ENCODE measurements at regions not wholly inside any gene's neighbourhood (a gene's known extent, or its start where the extent isn't known, plus 50 kb on each side); places are given as distances from the start of the nearest gene placed in this dataset.

DNA sequence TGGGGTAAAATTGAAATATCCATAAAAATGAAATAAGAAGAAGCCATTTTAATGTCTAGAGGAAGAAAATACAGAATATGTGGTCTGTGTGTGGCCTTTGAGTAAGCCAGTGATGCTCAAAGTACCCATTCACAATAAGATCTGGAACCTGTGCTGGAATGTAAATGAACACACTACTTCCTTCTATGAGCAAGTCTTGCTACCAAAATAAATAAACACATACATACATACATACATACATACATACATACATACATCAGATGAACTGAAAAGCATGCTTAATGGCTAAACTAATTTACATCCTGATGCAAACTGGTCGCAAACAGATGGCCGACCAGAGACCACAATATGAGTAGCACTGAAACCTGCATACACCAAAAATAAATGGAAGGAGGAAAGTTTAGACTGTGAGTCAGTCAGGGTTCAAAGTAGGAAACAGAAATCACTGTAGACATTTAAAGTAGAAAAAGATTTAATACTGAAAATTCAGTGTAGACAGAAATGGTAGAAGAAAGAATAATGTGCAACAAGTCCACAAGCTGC, 317.6 kb downstream of the CAAP1 start:
- no peak overlapping the region for H3K27ac ChIP-seq (ENCODE audit: low read depth, low read length)
- no peak overlapping the region for H3K4me3 ChIP-seq (ENCODE audit: low read depth, low read length)
- H3K27me3 ChIP-seq (ENCODE audit: insufficient read depth, low read length) = no peaks in the 10 kb centered on the region
- H3K4me1 ChIP-seq (ENCODE audit: control insufficient read depth, insufficient read depth, low read length, unreplicated experiment) = no peaks in the 10 kb centered on the region
- H3K36me3 ChIP-seq (ENCODE audit: insufficient read depth, low read length) = no peaks in the 10 kb centered on the region
- H3K79me2 ChIP-seq (ENCODE audit: control insufficient read depth, insufficient read depth, low read length, unreplicated experiment) = no peaks in the 10 kb centered on the region
- no peak overlapping the region for H2AFZ ChIP-seq (ENCODE audit: low read length, unreplicated experiment)

- no peaks in the 10 kb centered on the region for H3K36me3 ChIP-seq (ENCODE audit: insufficient read depth, low read length)
- no peak overlapping the region for H3K27ac ChIP-seq (ENCODE audit: low read depth, low read length)
- H3K4me1 ChIP-seq (ENCODE audit: control insufficient read depth, insufficient read depth, low read length, unreplicated experiment) = no peaks in the 10 kb centered on the region
- no peaks in the 10 kb centered on the region for H3K27me3 ChIP-seq (ENCODE audit: insufficient read depth, low read length)
- H2AFZ ChIP-seq (ENCODE audit: low read length, unreplicated experiment) = no peak overlapping the region
- no peak overlapping the region for H3K4me3 ChIP-seq (ENCODE audit: low read depth, low read length)
- no peaks in the 10 kb centered on the region for H3K79me2 ChIP-seq (ENCODE audit: control insufficient read depth, insufficient read depth, low read length, unreplicated experiment)
These were observed 318.3 kb downstream of the CAAP1 start for GRCh38 chr9:26574256-26574655.

DNA sequence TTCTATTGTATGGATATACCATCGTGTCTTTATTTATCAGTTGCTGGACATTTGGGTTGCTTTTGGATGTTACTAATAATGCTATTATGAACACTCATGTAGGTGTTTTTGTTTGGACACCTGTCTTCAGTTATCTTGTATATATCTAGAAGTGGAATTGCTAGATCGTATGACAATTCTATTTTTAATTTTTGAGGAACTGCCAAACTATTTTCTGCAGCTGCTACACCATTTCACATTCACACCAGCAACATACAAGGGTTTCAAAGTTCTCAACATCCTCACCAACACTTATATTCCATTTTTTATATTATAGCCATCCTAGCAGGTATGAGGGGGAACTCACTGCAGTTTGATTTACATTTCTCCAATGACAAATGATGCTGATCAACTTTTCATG, 324.6 kb downstream of the CAAP1 start:
- no peaks in the 10 kb centered on the region for H3K27me3 ChIP-seq (ENCODE audit: insufficient read depth, low read length)
- H3K4me1 ChIP-seq (ENCODE audit: control insufficient read depth, insufficient read depth, low read length, unreplicated experiment) = no peaks in the 10 kb centered on the region
- no peaks in the 10 kb centered on the region for H3K36me3 ChIP-seq (ENCODE audit: insufficient read depth, low read length)
- H3K4me3 ChIP-seq (ENCODE audit: low read depth, low read length) = no peak overlapping the region
- no peak overlapping the region for H2AFZ ChIP-seq (ENCODE audit: low read length, unreplicated experiment)
- H3K79me2 ChIP-seq (ENCODE audit: control insufficient read depth, insufficient read depth, low read length, unreplicated experiment) = no peaks in the 10 kb centered on the region
- H3K27ac ChIP-seq (ENCODE audit: low read depth, low read length) = no peak overlapping the region

GRCh38 chr9:26566141-26566540, 326.5 kb downstream of the CAAP1 start:
- no peaks in the 10 kb centered on the region for H3K36me3 ChIP-seq (ENCODE audit: insufficient read depth, low read length)
- H3K4me1 ChIP-seq (ENCODE audit: control insufficient read depth, insufficient read depth, low read length, unreplicated experiment) = no peaks in the 10 kb centered on the region
- no peak overlapping the region for H2AFZ ChIP-seq (ENCODE audit: low read length, unreplicated experiment)
- H3K79me2 ChIP-seq (ENCODE audit: control insufficient read depth, insufficient read depth, low read length, unreplicated experiment) = no peaks in the 10 kb centered on the region
- H3K27ac ChIP-seq (ENCODE audit: low read depth, low read length) = no peak overlapping the region
- H3K4me3 ChIP-seq (ENCODE audit: low read depth, low read length) = no peak overlapping the region
- no peaks in the 10 kb centered on the region for H3K27me3 ChIP-seq (ENCODE audit: insufficient read depth, low read length)

- no peak overlapping the region for H2AFZ ChIP-seq (ENCODE audit: low read length, unreplicated experiment)
- no peaks in the 10 kb centered on the region for H3K4me1 ChIP-seq (ENCODE audit: control insufficient read depth, insufficient read depth, low read length, unreplicated experiment)
- no peak overlapping the region for H3K4me3 ChIP-seq (ENCODE audit: low read depth, low read length)
- H3K79me2 ChIP-seq (ENCODE audit: control insufficient read depth, insufficient read depth, low read length, unreplicated experiment) = no peaks in the 10 kb centered on the region
- H3K27me3 ChIP-seq (ENCODE audit: insufficient read depth, low read length) = no peaks in the 10 kb centered on the region
- H3K27ac ChIP-seq (ENCODE audit: low read depth, low read length) = no peak overlapping the region
- no peaks in the 10 kb centered on the region for H3K36me3 ChIP-seq (ENCODE audit: insufficient read depth, low read length)
These were observed 327.5 kb downstream of the CAAP1 start for GRCh38 chr9:26565118-26565517.

DNA sequence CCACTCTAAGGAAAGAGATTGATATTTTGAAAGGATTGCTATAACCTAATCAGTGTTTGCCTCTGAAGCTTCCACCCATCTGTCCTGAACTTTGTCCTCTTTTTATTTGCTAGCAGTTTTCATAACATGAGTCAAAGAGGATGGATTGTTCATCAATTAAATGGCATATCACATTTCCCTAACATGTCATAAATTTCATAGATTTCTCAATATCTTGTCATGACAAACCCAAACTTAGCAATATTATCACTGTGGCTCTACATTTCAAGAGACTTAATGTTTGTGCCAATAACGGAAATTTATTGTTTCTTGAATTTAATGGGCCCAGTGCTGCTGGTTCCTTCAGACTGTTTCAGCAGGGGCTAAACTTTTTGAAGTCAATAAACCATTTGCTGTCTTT, 330.3 kb downstream of the CAAP1 start:
- Histone ChIP-seq H3K4me3 (ENCODE audit: low read depth, low read length) (no peak overlapping the region), H2AFZ (ENCODE audit: low read length, unreplicated experiment) (no peak overlapping the region), H3K27ac (ENCODE audit: low read depth, low read length) (no peak overlapping the region), H3K4me1 (ENCODE audit: control insufficient read depth, insufficient read depth, low read length, unreplicated experiment) (no peaks in the 10 kb centered on the region), H3K36me3 (ENCODE audit: insufficient read depth, low read length) (no peaks in the 10 kb centered on the region), H3K27me3 (ENCODE audit: insufficient read depth, low read length) (no peaks in the 10 kb centered on the region), H3K79me2 (ENCODE audit: control insufficient read depth, insufficient read depth, low read length, unreplicated experiment) (no peaks in the 10 kb centered on the region)

GRCh38 chr9:26561928-26562327, 330.7 kb downstream of the CAAP1 start:
- no peaks in the 10 kb centered on the region for H3K4me1 ChIP-seq (ENCODE audit: control insufficient read depth, insufficient read depth, low read length, unreplicated experiment)
- H3K79me2 ChIP-seq (ENCODE audit: control insufficient read depth, insufficient read depth, low read length, unreplicated experiment) = no peaks in the 10 kb centered on the region
- H3K27ac ChIP-seq (ENCODE audit: low read depth, low read length) = no peak overlapping the region
- H3K27me3 ChIP-seq (ENCODE audit: insufficient read depth, low read length) = no peaks in the 10 kb centered on the region
- H2AFZ ChIP-seq (ENCODE audit: low read length, unreplicated experiment) = no peak overlapping the region
- H3K4me3 ChIP-seq (ENCODE audit: low read depth, low read length) = no peak overlapping the region
- no peaks in the 10 kb centered on the region for H3K36me3 ChIP-seq (ENCODE audit: insufficient read depth, low read length)

DNA sequence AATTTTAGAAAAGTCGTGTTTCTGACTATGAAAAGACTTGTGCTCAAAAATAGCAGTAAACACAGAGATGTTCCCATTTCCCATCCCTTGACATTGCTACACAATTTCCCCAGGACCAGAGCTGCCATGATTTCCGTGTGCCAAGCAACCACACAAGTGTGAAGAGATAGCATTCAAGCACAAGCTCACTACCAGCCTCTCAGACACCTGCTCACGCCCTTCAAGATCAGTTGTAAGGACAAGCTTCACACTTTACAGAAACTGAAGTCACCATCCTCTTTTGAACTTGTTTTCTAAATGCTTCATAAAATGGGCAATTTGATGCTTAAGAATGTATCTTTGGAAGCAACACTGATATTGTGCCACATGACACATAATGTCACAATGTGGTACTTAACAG, 333.1 kb downstream of the CAAP1 start:
- Histone ChIP-seq H3K4me3 (ENCODE audit: low read depth, low read length) (no peak overlapping the region), H3K79me2 (ENCODE audit: control insufficient read depth, insufficient read depth, low read length, unreplicated experiment) (no peaks in the 10 kb centered on the region), H2AFZ (ENCODE audit: low read length, unreplicated experiment) (no peak overlapping the region), H3K27me3 (ENCODE audit: insufficient read depth, low read length) (no peaks in the 10 kb centered on the region), H3K4me1 (ENCODE audit: control insufficient read depth, insufficient read depth, low read length, unreplicated experiment) (no peaks in the 10 kb centered on the region), H3K36me3 (ENCODE audit: insufficient read depth, low read length) (no peaks in the 10 kb centered on the region), H3K27ac (ENCODE audit: low read depth, low read length) (no peak overlapping the region)

DNA sequence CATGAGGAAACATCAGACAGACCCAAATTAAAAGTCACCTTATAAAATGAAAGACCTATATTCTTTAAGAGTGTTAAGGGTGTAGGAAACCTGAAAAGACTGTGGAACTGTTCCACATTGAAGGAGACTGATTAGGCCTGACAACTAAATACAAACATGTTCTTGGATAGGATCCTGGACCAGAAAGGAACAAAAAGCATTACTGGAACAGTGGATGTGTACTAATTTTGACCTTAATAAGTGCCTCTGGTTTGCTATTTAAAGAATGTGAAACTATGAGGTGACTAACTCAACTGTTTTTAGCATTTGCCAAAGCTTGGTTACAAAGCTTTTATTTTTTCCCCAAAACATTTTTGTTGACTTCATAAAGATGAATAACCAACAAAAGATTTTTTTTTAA, 340.6 kb downstream of the CAAP1 start:
- Histone ChIP-seq H3K27me3 (ENCODE audit: insufficient read depth, low read length) (no peaks in the 10 kb centered on the region), H3K79me2 (ENCODE audit: control insufficient read depth, insufficient read depth, low read length, unreplicated experiment) (no peaks in the 10 kb centered on the region), H3K4me3 (ENCODE audit: low read depth, low read length) (no peak overlapping the region), H2AFZ (ENCODE audit: low read length, unreplicated experiment) (no peak overlapping the region), H3K4me1 (ENCODE audit: control insufficient read depth, insufficient read depth, low read length, unreplicated experiment) (no peaks in the 10 kb centered on the region), H3K36me3 (ENCODE audit: insufficient read depth, low read length) (no peaks in the 10 kb centered on the region), H3K27ac (ENCODE audit: low read depth, low read length) (no peak overlapping the region)

- H3K4me3 ChIP-seq (ENCODE audit: low read depth, low read length) = no peak overlapping the region
- H2AFZ ChIP-seq (ENCODE audit: low read length, unreplicated experiment) = no peak overlapping the region
- no peaks in the 10 kb centered on the region for H3K36me3 ChIP-seq (ENCODE audit: insufficient read depth, low read length)
- H3K27me3 ChIP-seq (ENCODE audit: insufficient read depth, low read length) = no peaks in the 10 kb centered on the region
- no peaks in the 10 kb centered on the region for H3K4me1 ChIP-seq (ENCODE audit: control insufficient read depth, insufficient read depth, low read length, unreplicated experiment)
- no peaks in the 10 kb centered on the region for H3K79me2 ChIP-seq (ENCODE audit: control insufficient read depth, insufficient read depth, low read length, unreplicated experiment)
- H3K27ac ChIP-seq (ENCODE audit: low read depth, low read length) = no peak overlapping the region
These were observed 341.2 kb downstream of the CAAP1 start for GRCh38 chr9:26551451-26551850.

DNA sequence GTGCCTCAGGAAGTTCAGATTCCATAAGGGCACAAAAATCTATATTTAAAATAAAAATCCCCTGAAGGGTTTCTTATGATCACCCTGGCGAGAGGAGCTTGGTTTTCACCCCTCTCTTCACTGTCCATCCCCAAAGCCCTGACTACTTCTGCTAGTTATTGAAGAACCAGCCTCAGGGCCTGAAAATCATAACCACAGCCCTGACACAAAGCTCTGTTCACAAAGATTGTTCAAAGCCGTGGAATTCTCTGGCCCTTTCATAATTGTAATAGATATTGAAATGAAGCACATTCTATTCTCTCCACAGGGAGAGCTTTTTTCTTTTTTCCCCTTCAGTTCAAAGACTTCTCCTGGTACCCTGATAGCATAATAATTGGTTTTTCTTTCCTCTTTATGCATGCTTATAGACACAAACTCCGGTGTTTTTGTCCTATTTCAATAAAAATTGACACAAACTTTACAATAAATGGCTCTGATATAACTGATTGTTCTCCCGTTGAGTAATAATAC, 343.8 kb downstream of the CAAP1 start:
- H3K4me1 ChIP-seq (ENCODE audit: control insufficient read depth, insufficient read depth, low read length, unreplicated experiment) = no peaks in the 10 kb centered on the region
- no peaks in the 10 kb centered on the region for H3K79me2 ChIP-seq (ENCODE audit: control insufficient read depth, insufficient read depth, low read length, unreplicated experiment)
- H3K27me3 ChIP-seq (ENCODE audit: insufficient read depth, low read length) = no peaks in the 10 kb centered on the region
- no peak overlapping the region for H3K4me3 ChIP-seq (ENCODE audit: low read depth, low read length)
- H3K27ac ChIP-seq (ENCODE audit: low read depth, low read length) = no peak overlapping the region
- no peak overlapping the region for H2AFZ ChIP-seq (ENCODE audit: low read length, unreplicated experiment)
- H3K36me3 ChIP-seq (ENCODE audit: insufficient read depth, low read length) = no peaks in the 10 kb centered on the region

Measured in ACC112 (cell line).